Body of pancreas (tissue), 4 donors: ENCODE measurements at regions not wholly inside any gene's neighbourhood (a gene's known extent, or its start where the extent isn't known, plus 50 kb on each side); places are given as distances from the start of the nearest gene placed in this dataset.

Source experiments
- POLR2A ChIP-seq, 3 donors: fragments of 450-650 bp; IDR thresholded peaks; one replicate each; pipeline ENCODE4 v1.6.1; 2016; ENCODE audit warnings: antibody characterized with exemption in 3 of 3, mild to moderate bottlenecking in 2 of 3
- TF ChIP-seq, protein P1 (sequence below), 7 experiments: fragments of 450-650 bp in 4 of 7; fragments of 200-600 bp in 3 of 7; sonication (generic) in 3 of 7; IDR thresholded peaks; one replicate each; pipeline ENCODE4 v1.5.1; 2016 to 2019; ENCODE audit warnings: antibody characterized with exemption in 7 of 7

DNA sequence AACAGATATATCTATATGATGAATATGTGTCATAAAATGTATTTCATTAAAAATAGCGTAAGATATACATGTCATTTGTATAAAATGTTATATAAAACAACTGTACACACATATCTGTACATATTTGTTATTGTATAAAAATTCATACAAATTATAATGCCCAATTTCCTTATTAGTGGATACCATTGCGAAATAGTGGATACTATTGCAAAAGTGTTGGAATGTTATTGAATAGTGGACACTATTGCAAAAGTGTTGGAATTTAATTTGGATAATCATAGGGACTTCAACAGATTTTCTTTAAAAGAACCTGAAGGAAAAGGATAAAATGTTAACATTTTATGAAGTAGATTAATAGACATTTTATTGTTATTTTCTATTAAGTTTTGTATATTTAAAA is 487.4 kb downstream of the HAO1 start:
- TF ChIP-seq, protein P1, sequence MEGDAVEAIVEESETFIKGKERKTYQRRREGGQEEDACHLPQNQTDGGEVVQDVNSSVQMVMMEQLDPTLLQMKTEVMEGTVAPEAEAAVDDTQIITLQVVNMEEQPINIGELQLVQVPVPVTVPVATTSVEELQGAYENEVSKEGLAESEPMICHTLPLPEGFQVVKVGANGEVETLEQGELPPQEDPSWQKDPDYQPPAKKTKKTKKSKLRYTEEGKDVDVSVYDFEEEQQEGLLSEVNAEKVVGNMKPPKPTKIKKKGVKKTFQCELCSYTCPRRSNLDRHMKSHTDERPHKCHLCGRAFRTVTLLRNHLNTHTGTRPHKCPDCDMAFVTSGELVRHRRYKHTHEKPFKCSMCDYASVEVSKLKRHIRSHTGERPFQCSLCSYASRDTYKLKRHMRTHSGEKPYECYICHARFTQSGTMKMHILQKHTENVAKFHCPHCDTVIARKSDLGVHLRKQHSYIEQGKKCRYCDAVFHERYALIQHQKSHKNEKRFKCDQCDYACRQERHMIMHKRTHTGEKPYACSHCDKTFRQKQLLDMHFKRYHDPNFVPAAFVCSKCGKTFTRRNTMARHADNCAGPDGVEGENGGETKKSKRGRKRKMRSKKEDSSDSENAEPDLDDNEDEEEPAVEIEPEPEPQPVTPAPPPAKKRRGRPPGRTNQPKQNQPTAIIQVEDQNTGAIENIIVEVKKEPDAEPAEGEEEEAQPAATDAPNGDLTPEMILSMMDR (IDR thresholded peaks at IDR 0.05), result no peak
- TF ChIP-seq POLR2A (IDR thresholded peaks at IDR 0.05), result no peak
